GM12874 (cell line): ENCODE measurements at regions not wholly inside any gene's neighbourhood (a gene's known extent, or its start where the extent isn't known, plus 50 kb on each side); places are given as distances from the start of the nearest gene placed in this dataset.

Source experiments
- CTCF ChIP-seq: IDR thresholded peaks from 2 replicates; pipeline ENCODE4 v1.5.1; 2011; ENCODE audit warnings: low read depth, mild to moderate bottlenecking, control low read depth, low read length, moderate library complexity; ENCODE audit not compliant: insufficient read depth

GRCh38 chr2:109679225-109679624 is 65.1 kb downstream of the SOWAHC start:
- no peak for TF ChIP-seq CTCF

- no peak for TF ChIP-seq CTCF
Measured at GRCh38 chr2:109679626-109680025, 65.5 kb downstream of the SOWAHC start.

- TF ChIP-seq CTCF, result no peak
Measured at GRCh38 chr2:109680523-109681297, 66.5 kb downstream of the SOWAHC start.

GRCh38 chr2:109681633-109682380 is 67.6 kb downstream of the SOWAHC start:
- no peak for TF ChIP-seq CTCF

GRCh38 chr2:109683452-109683851 is 69.3 kb downstream of the SOWAHC start:
- TF ChIP-seq CTCF, result no peak

GRCh38 chr2:109685453-109685852 is 71.3 kb downstream of the SOWAHC start:
- TF ChIP-seq CTCF, result no peak

GRCh38 chr2:109686921-109687320 is 72.8 kb downstream of the SOWAHC start:
- TF ChIP-seq CTCF, result no peak
